Glutamatergic neuron (in vitro differentiated cells): ENCODE measurements at regions not wholly inside any gene's neighbourhood (a gene's known extent, or its start where the extent isn't known, plus 50 kb on each side); places are given as distances from the start of the nearest gene placed in this dataset.

Source experiments
- DNase-seq: peaks from one replicate; pipeline ENCODE4 v3.0.0; 2022
- H3K27ac Mint-ChIP-seq: one replicate; pipeline ENCODE4 v1.8.0; 2020; ENCODE audit warnings: mild to moderate bottlenecking, mixed read lengths, inconsistent platforms; ENCODE audit not compliant: unreplicated experiment
- H3K27me3 Mint-ChIP-seq: one replicate; pipeline ENCODE4 v1.8.0; 2020; ENCODE audit warnings: mild to moderate bottlenecking, moderate library complexity, mixed read lengths, inconsistent platforms; ENCODE audit not compliant: unreplicated experiment
- H3K36me3 Mint-ChIP-seq: one replicate; pipeline ENCODE4 v1.8.0; 2020; ENCODE audit warnings: mild to moderate bottlenecking, mixed read lengths, inconsistent platforms; ENCODE audit not compliant: unreplicated experiment
- H3K4me1 Mint-ChIP-seq: one replicate; pipeline ENCODE4 v1.8.0; 2020; ENCODE audit warnings: mild to moderate bottlenecking, low read depth, mixed read lengths, inconsistent platforms; ENCODE audit not compliant: unreplicated experiment
- H3K4me3 Mint-ChIP-seq: one replicate; pipeline ENCODE4 v1.8.0; 2020; ENCODE audit warnings: mild to moderate bottlenecking, mixed read lengths, inconsistent platforms; ENCODE audit not compliant: unreplicated experiment
- H3K9me3 Mint-ChIP-seq: one replicate; pipeline ENCODE4 v1.8.0; 2020; ENCODE audit warnings: mild to moderate bottlenecking, moderate library complexity, mixed read lengths, inconsistent platforms; ENCODE audit not compliant: unreplicated experiment
- TF ChIP-seq, protein P1 (sequence below): fragments of 200-600 bp; sonication (generic); IDR thresholded peaks from one replicate; pipeline ENCODE4 v1.5.0; 2021; ENCODE audit not compliant: partially characterized antibody, unreplicated experiment

DNA sequence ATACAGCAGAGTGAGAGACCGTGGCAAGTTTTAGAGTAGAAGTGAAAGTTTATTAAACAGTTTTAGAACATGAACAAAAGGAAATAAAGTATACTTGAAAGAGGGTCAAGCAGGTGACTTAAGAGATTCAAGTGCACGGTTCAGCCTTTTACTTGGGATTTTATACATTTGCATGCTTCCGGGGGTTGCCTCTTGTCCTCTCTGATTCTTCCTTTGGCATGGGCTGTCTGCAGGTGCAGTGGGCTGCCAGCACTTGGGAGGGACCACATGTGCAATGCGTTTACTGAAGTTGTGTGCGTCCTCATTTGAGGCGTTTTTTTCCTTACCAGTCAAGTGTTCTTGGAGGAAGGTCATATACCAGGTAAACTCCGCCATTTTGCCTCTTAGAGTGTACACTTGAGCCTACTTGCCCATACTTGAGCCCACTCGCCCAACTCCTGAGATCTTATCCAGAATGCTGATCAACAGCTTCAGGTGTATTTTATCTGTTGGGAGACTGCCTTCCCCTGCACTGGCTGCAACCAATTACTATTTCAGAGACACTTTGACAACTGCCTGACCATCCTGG, 195.2 kb downstream of the IRX5 start:
- no peak for DNase-seq
- H3K27me3 Mint-ChIP-seq, result peaks cover under 1% of the 10 kb centered on the region
- peaks cover 2% of the 10 kb centered on the region for H3K9me3 Mint-ChIP-seq
- H3K4me3 Mint-ChIP-seq, result no peak overlapping the region
- H3K27ac Mint-ChIP-seq, result no peak overlapping the region
- H3K4me1 Mint-ChIP-seq, result peaks cover 4% of the 10 kb centered on the region
- TF ChIP-seq, protein P1, sequence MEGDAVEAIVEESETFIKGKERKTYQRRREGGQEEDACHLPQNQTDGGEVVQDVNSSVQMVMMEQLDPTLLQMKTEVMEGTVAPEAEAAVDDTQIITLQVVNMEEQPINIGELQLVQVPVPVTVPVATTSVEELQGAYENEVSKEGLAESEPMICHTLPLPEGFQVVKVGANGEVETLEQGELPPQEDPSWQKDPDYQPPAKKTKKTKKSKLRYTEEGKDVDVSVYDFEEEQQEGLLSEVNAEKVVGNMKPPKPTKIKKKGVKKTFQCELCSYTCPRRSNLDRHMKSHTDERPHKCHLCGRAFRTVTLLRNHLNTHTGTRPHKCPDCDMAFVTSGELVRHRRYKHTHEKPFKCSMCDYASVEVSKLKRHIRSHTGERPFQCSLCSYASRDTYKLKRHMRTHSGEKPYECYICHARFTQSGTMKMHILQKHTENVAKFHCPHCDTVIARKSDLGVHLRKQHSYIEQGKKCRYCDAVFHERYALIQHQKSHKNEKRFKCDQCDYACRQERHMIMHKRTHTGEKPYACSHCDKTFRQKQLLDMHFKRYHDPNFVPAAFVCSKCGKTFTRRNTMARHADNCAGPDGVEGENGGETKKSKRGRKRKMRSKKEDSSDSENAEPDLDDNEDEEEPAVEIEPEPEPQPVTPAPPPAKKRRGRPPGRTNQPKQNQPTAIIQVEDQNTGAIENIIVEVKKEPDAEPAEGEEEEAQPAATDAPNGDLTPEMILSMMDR, result no peak
- H3K36me3 Mint-ChIP-seq, result peaks cover 5% of the 10 kb centered on the region

DNA sequence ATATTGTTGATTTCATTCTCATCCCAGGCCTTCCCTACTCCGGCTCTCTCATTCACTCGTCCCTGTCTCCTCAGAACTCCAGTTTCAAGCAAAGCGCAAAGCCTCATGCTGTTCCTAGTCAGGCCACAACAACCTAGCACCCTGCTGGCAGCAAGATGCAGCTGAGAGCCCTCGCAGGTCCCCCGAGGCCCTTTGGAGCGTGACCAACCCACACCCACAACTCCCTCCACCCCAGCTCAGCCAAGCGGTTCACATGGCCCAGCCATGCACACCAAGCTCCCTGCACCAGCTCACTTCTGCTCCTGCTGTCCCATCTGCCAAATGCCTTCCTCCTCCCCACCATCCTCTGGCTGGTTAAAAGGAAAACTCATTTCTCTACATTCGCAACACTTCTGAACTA, 195.8 kb downstream of the IRX5 start:
- Mint-ChIP-seq H3K27ac (no peak overlapping the region), H3K27me3 (no peaks in the 10 kb centered on the region), H3K4me3 (no peak overlapping the region), H3K4me1 (peaks cover 2% of the 10 kb centered on the region), H3K9me3 (no peaks in the 10 kb centered on the region), H3K36me3 (peaks cover 5% of the 10 kb centered on the region)
- no peak for DNase-seq
- TF ChIP-seq, protein P1, result no peak

GRCh38 chr16:55130456-55130855, 193.5 kb upstream of the IRX6 start:
- Mint-ChIP-seq H3K36me3 (no peaks in the 10 kb centered on the region), H3K9me3 (no peaks in the 10 kb centered on the region), H3K4me3 (no peak overlapping the region), H3K27me3 (peaks cover 2% of the 10 kb centered on the region), H3K27ac (no peak overlapping the region), H3K4me1 (peaks cover 2% of the 10 kb centered on the region)
- TF ChIP-seq, protein P1, result no peak
- no peak for DNase-seq

DNA sequence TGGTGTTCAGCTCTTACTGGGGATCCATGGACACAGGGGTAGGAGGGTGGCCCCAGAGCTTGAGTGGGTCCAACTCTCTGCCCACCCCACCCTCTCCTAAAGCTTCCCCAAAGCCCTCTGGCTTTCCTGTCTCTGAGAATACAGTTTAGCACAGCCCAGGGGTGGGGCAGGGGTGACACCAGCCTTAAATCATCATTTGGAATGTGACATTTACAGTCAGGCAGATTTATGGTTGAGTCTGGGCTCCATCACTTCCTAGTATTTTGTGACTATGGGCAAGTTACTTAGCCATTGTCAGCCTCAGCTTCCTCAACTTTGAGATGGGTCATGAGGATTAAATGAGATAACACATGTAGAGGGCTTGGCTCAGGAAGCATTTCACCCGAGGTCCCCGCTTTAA, 193.1 kb upstream of the IRX6 start:
- H3K4me1 Mint-ChIP-seq, result peaks cover 2% of the 10 kb centered on the region
- no peak for DNase-seq
- TF ChIP-seq, protein P1, result no peak
- H3K27ac Mint-ChIP-seq, result no peak overlapping the region
- peaks cover 2% of the 10 kb centered on the region for H3K27me3 Mint-ChIP-seq
- no peaks in the 10 kb centered on the region for H3K9me3 Mint-ChIP-seq
- no peak overlapping the region for H3K4me3 Mint-ChIP-seq
- no peaks in the 10 kb centered on the region for H3K36me3 Mint-ChIP-seq

DNA sequence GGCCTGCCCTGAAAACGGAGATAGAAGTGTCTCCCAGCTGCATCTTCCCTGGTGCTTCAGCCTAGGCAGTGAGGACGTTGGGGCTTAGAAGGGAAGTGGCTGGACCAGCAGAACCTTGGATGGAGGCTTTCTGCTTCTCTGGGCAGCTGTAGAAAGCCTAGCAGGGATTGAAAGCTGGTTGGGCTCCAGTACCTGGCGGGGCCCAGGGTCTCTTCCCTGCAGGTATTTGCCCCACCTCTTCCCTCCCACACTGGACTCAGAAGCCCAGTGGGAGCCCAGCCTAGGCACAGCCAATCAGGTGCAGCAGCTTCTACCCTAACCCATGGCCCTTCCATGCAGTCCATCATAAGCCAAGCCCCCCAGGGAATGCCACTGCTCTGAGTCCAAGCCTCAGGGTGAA, 190.3 kb upstream of the IRX6 start:
- no peak for DNase-seq
- Mint-ChIP-seq H3K4me3 (no peak overlapping the region), H3K27me3 (peaks cover 2% of the 10 kb centered on the region), H3K27ac (no peak overlapping the region), H3K4me1 (no peaks in the 10 kb centered on the region), H3K36me3 (no peaks in the 10 kb centered on the region), H3K9me3 (no peaks in the 10 kb centered on the region)
- TF ChIP-seq, protein P1, result no peak
